ENCODE measurements at regions not wholly inside any gene's neighbourhood (a gene's known extent, or its start where the extent isn't known, plus 50 kb on each side); places are given as distances from the start of the nearest gene placed in this dataset.

- TF ChIP-seq CTCF (conservative IDR thresholded peaks at IDR 0.05): no peak
- Mint-ChIP-seq H3K4me1 (peaks cover 29% of the 10 kb centered on the region), H3K9me3 (no peaks in the 10 kb centered on the region), H3K36me3 (ENCODE audit: low read depth) (no peaks in the 10 kb centered on the region), H3K27me3 (ENCODE audit: low read depth) (peaks cover 43% of the 10 kb centered on the region), H3K27ac (ENCODE audit: unreplicated experiment) (no peak overlapping the region), H3K4me3 (no peak overlapping the region)
- no peak for DNase-seq (ENCODE audit: low read depth, low spot score)
These were observed 256.7 kb downstream of the BMP7 start for GRCh38 chr20:57009775-57010174.

GRCh38 chr20:57012691-57013090 is 253.8 kb downstream of the BMP7 start:
- H3K9me3 Mint-ChIP-seq: no peaks in the 10 kb centered on the region
- no peaks in the 10 kb centered on the region for H3K36me3 Mint-ChIP-seq (ENCODE audit: low read depth)
- peaks cover 41% of the 10 kb centered on the region for H3K27me3 Mint-ChIP-seq (ENCODE audit: low read depth)
- no peak for DNase-seq (ENCODE audit: low read depth, low spot score)
- peaks cover 19% of the 10 kb centered on the region for H3K4me1 Mint-ChIP-seq
- no peak overlapping the region for H3K27ac Mint-ChIP-seq (ENCODE audit: unreplicated experiment)
- no peak overlapping the region for H3K4me3 Mint-ChIP-seq
- no peak for TF ChIP-seq CTCF (conservative IDR thresholded peaks at IDR 0.05)

GRCh38 chr20:57013217-57013616 is 253.2 kb downstream of the BMP7 start:
- no peak overlapping the region for H3K4me3 Mint-ChIP-seq
- H3K27me3 Mint-ChIP-seq (ENCODE audit: low read depth): peaks cover 39% of the 10 kb centered on the region
- H3K4me1 Mint-ChIP-seq: peaks cover 14% of the 10 kb centered on the region
- no peak overlapping the region for H3K27ac Mint-ChIP-seq (ENCODE audit: unreplicated experiment)
- DNase-seq (ENCODE audit: low read depth, low spot score): no peak
- no peaks in the 10 kb centered on the region for H3K9me3 Mint-ChIP-seq
- no peaks in the 10 kb centered on the region for H3K36me3 Mint-ChIP-seq (ENCODE audit: low read depth)
- no peak for TF ChIP-seq CTCF (conservative IDR thresholded peaks at IDR 0.05)

GRCh38 chr20:57013741-57014140 is 252.7 kb downstream of the BMP7 start:
- Mint-ChIP-seq H3K9me3 (no peaks in the 10 kb centered on the region), H3K4me3 (peak overlapping the region; percentile 53), H3K36me3 (ENCODE audit: low read depth) (no peaks in the 10 kb centered on the region), H3K27ac (ENCODE audit: unreplicated experiment) (no peak overlapping the region), H3K4me1 (peaks cover 15% of the 10 kb centered on the region), H3K27me3 (ENCODE audit: low read depth) (peaks cover 39% of the 10 kb centered on the region)
- no peak for TF ChIP-seq CTCF (conservative IDR thresholded peaks at IDR 0.05)
- DNase-seq (ENCODE audit: low read depth, low spot score): peak; percentile 10

- TF ChIP-seq CTCF (conservative IDR thresholded peaks at IDR 0.05): no peak
- peaks cover 21% of the 10 kb centered on the region for H3K4me1 Mint-ChIP-seq
- no peaks in the 10 kb centered on the region for H3K9me3 Mint-ChIP-seq
- no peak overlapping the region for H3K27ac Mint-ChIP-seq (ENCODE audit: unreplicated experiment)
- no peak for DNase-seq (ENCODE audit: low read depth, low spot score)
- no peaks in the 10 kb centered on the region for H3K36me3 Mint-ChIP-seq (ENCODE audit: low read depth)
- no peak overlapping the region for H3K4me3 Mint-ChIP-seq
- peaks cover 41% of the 10 kb centered on the region for H3K27me3 Mint-ChIP-seq (ENCODE audit: low read depth)
These were observed 246.1 kb downstream of the BMP7 start for GRCh38 chr20:57020364-57020763.

GRCh38 chr20:57022306-57022705 is 244.1 kb downstream of the BMP7 start:
- no peak for DNase-seq (ENCODE audit: low read depth, low spot score)
- peaks cover 29% of the 10 kb centered on the region for H3K4me1 Mint-ChIP-seq
- no peaks in the 10 kb centered on the region for H3K36me3 Mint-ChIP-seq (ENCODE audit: low read depth)
- no peaks in the 10 kb centered on the region for H3K9me3 Mint-ChIP-seq
- H3K4me3 Mint-ChIP-seq: no peak overlapping the region
- H3K27ac Mint-ChIP-seq (ENCODE audit: unreplicated experiment): no peak overlapping the region
- peaks cover 32% of the 10 kb centered on the region for H3K27me3 Mint-ChIP-seq (ENCODE audit: low read depth)
- TF ChIP-seq CTCF (conservative IDR thresholded peaks at IDR 0.05): no peak
